ENCODE measurements at regions not wholly inside any gene's neighbourhood (a gene's known extent, or its start where the extent isn't known, plus 50 kb on each side); places are given as distances from the start of the nearest gene placed in this dataset.

DNA sequence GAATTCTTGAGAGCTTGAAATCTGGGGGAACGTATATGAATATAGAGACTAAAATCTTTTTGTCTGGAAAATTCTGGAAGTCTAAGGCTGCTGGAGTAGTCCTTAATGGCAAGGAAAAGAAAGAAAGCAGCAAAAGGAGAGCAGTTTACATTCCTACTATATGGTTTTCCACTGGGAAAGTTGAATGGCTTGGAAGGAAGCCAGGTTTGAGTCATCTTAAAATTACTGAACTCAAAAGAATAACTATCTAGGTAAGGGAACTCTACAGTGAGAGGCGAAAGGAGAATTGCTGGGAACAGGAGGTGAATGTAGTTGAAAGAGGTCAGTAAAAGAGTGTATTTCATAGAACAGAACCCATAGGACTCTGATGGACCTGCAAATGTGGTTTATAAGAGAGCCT lies 258.1 kb upstream of the EDIL3 start:
- H3K4me3 ChIP-seq (ENCODE audit: low read depth, low read length), result no peak overlapping the region
- TF ChIP-seq, protein P1, sequence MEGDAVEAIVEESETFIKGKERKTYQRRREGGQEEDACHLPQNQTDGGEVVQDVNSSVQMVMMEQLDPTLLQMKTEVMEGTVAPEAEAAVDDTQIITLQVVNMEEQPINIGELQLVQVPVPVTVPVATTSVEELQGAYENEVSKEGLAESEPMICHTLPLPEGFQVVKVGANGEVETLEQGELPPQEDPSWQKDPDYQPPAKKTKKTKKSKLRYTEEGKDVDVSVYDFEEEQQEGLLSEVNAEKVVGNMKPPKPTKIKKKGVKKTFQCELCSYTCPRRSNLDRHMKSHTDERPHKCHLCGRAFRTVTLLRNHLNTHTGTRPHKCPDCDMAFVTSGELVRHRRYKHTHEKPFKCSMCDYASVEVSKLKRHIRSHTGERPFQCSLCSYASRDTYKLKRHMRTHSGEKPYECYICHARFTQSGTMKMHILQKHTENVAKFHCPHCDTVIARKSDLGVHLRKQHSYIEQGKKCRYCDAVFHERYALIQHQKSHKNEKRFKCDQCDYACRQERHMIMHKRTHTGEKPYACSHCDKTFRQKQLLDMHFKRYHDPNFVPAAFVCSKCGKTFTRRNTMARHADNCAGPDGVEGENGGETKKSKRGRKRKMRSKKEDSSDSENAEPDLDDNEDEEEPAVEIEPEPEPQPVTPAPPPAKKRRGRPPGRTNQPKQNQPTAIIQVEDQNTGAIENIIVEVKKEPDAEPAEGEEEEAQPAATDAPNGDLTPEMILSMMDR (IDR thresholded peaks at IDR 0.05; ENCODE audit: low read depth, low read length), result no peak
- TF ChIP-seq MAX (IDR thresholded peaks at IDR 0.05; ENCODE audit: low read depth, low read length) (no peak), POLR2A (IDR thresholded peaks at IDR 0.05; ENCODE audit: extremely low read depth, insufficient read length) (no peak), MYC (IDR thresholded peaks at IDR 0.05; ENCODE audit: low read depth, low read length) (no peak)

GRCh38 chr5:84642324-84642723 lies 257.6 kb upstream of the EDIL3 start:
- no peak overlapping the region for H3K4me3 ChIP-seq (ENCODE audit: low read depth, low read length)
- TF ChIP-seq MYC (IDR thresholded peaks at IDR 0.05; ENCODE audit: low read depth, low read length), result no peak
- TF ChIP-seq MAX (IDR thresholded peaks at IDR 0.05; ENCODE audit: low read depth, low read length), result no peak
- no peak for TF ChIP-seq POLR2A (IDR thresholded peaks at IDR 0.05; ENCODE audit: extremely low read depth, insufficient read length)
- TF ChIP-seq, protein P1 (IDR thresholded peaks at IDR 0.05; ENCODE audit: low read depth, low read length), result no peak
- no peak for DNase-seq (ENCODE audit: low read depth)

More for the DNA sequence above, 258.1 kb upstream of the EDIL3 start:
- DNase-seq (ENCODE audit: low read depth), result no peak

- H3K4me3 ChIP-seq (ENCODE audit: low read depth, low read length), result no peak overlapping the region
- no peak for DNase-seq (ENCODE audit: low read depth)
Observed at GRCh38 chr5:84637662-84638375, 253.1 kb upstream of the EDIL3 start.

GRCh38 chr5:84635235-84636055 lies 250.8 kb upstream of the EDIL3 start:
- no peak overlapping the region for H3K4me3 ChIP-seq (ENCODE audit: low read depth, low read length)
- TF ChIP-seq MAX (IDR thresholded peaks at IDR 0.05; ENCODE audit: low read depth, low read length), result no peak
- DNase-seq (ENCODE audit: low read depth), result no peak

More at GRCh38 chr5:84637662-84638375, 253.1 kb upstream of the EDIL3 start:
- TF ChIP-seq MAX (IDR thresholded peaks at IDR 0.05; ENCODE audit: low read depth, low read length), result no peak
- TF ChIP-seq, protein P1 (IDR thresholded peaks at IDR 0.05; ENCODE audit: low read depth, low read length), result no peak
- no peak for TF ChIP-seq POLR2A (IDR thresholded peaks at IDR 0.05; ENCODE audit: extremely low read depth, insufficient read length)

DNA sequence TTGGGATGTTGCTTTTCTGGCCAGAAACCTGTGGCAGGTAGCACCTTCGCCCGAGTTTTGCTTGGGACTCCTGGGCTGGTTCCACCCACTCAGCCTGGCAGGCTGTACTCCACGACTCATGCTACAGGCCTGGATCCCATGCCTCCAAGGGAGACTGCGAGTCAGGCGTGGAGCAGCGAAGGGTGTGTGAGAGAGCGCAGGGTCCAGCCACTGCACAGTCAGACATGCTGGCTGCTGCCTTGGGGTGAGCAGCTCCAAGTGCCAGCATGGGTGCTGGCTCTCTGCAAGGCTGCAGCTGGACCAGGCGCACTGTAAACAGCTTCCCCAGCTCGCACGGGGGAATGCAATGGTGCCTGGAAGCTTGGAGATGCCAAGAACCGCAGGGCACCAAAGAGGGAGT lies 249.6 kb upstream of the EDIL3 start:
- H3K4me3 ChIP-seq (ENCODE audit: low read depth, low read length), result no peak overlapping the region
- TF ChIP-seq MAX (IDR thresholded peaks at IDR 0.05; ENCODE audit: low read depth, low read length) (no peak), MYC (IDR thresholded peaks at IDR 0.05; ENCODE audit: low read depth, low read length) (no peak), POLR2A (IDR thresholded peaks at IDR 0.05; ENCODE audit: extremely low read depth, insufficient read length) (no peak)
- TF ChIP-seq, protein P1 (IDR thresholded peaks at IDR 0.05; ENCODE audit: low read depth, low read length), result no peak
- no peak for DNase-seq (ENCODE audit: low read depth)

- H3K4me3 ChIP-seq (ENCODE audit: low read depth, low read length), result no peak overlapping the region
- TF ChIP-seq MAX (IDR thresholded peaks at IDR 0.05; ENCODE audit: low read depth, low read length) (no peak), POLR2A (IDR thresholded peaks at IDR 0.05; ENCODE audit: extremely low read depth, insufficient read length) (no peak), MYC (IDR thresholded peaks at IDR 0.05; ENCODE audit: low read depth, low read length) (no peak)
- TF ChIP-seq, protein P1 (IDR thresholded peaks at IDR 0.05; ENCODE audit: low read depth, low read length), result no peak
- DNase-seq (ENCODE audit: low read depth), result no peak
Observed at GRCh38 chr5:84632418-84632817, 247.7 kb upstream of the EDIL3 start.
